ENCODE measurements at regions not wholly inside any gene's neighbourhood (a gene's known extent, or its start where the extent isn't known, plus 50 kb on each side); places are given as distances from the start of the nearest gene placed in this dataset.

GRCh38 chr4:63529581-63530337, 879.5 kb downstream of the TECRL start:
- peak; percentile 45 for DNase-seq
- H3K36me3 ChIP-seq (ENCODE audit: control insufficient read depth, insufficient read depth, low read length), result no peaks in the 10 kb centered on the region
- no peaks in the 10 kb centered on the region for H3K27me3 ChIP-seq (ENCODE audit: control insufficient read depth, insufficient read depth, low read length)
- no peak overlapping the region for H3K27ac ChIP-seq (ENCODE audit: low read length)
- WGBS (ENCODE audit: insufficient coverage), result no CpG with 5 or more reads among the region's 7 CpGs
- H3K4me3 ChIP-seq (ENCODE audit: low read length), result no peak overlapping the region
- H3K4me1 ChIP-seq (ENCODE audit: control insufficient read depth, insufficient read depth, low read length), result no peaks in the 10 kb centered on the region
- H3K9me3 ChIP-seq (replicated peaks; ENCODE audit: control insufficient read depth, low read depth, low read length), result no peaks in the 10 kb centered on the region

DNA sequence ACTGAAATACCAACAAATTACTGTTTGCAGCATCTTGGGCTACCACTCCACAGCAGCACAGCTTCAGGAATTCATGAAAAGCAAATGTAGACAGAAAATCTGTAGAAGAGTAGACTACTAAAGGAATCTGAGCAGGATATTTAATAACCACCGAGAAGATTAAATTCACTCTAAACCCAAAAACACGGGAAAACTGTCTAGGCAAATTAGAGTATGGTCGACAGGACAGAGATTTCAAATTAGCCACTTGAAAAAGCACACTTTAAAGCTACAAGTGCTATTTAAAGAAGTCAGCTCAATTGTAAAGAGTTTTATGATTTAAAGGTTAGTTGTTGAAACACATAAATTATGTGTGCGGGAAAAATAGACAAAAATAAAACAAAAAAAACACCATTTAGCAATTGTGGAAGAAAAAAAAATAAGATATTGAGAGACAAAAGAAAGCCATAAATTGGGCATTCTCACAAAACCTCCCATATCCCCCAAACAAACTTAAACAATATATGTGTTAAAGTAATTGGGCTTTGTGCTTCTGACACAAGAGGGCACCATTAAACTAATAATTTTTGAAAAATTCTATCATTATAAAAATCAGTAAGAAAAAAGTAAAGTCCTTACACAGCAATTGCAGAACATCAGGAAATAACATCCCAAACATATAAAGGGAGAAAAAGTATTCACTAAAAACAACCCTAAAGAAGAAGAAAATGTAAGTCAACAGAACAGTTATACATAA, 880.8 kb downstream of the TECRL start:
- no peak overlapping the region for H3K4me3 ChIP-seq (ENCODE audit: low read length)
- no peaks in the 10 kb centered on the region for H3K4me1 ChIP-seq (ENCODE audit: control insufficient read depth, insufficient read depth, low read length)
- H3K9me3 ChIP-seq (replicated peaks; ENCODE audit: control insufficient read depth, low read depth, low read length), result no peaks in the 10 kb centered on the region
- H3K27ac ChIP-seq (ENCODE audit: low read length), result no peak overlapping the region
- WGBS (ENCODE audit: insufficient coverage), result no CpG with 5 or more reads among the region's 4 CpGs
- peak; percentile 36 for DNase-seq
- no peaks in the 10 kb centered on the region for H3K27me3 ChIP-seq (ENCODE audit: control insufficient read depth, insufficient read depth, low read length)
- H3K36me3 ChIP-seq (ENCODE audit: control insufficient read depth, insufficient read depth, low read length), result no peaks in the 10 kb centered on the region

GRCh38 chr4:63526251-63526650, 883.0 kb downstream of the TECRL start:
- Histone ChIP-seq H3K9me3 (replicated peaks; ENCODE audit: control insufficient read depth, low read depth, low read length) (peaks cover 3% of the 10 kb centered on the region), H3K4me1 (ENCODE audit: control insufficient read depth, insufficient read depth, low read length) (no peaks in the 10 kb centered on the region), H3K27me3 (ENCODE audit: control insufficient read depth, insufficient read depth, low read length) (no peaks in the 10 kb centered on the region), H3K4me3 (ENCODE audit: low read length) (no peak overlapping the region), H3K36me3 (ENCODE audit: control insufficient read depth, insufficient read depth, low read length) (no peaks in the 10 kb centered on the region), H3K27ac (ENCODE audit: low read length) (no peak overlapping the region)
- DNase-seq, result no peak
- 100% methylated on average over 1 of the region's 1 CpG for WGBS (ENCODE audit: insufficient coverage)

GRCh38 chr4:63524764-63525163, 884.5 kb downstream of the TECRL start:
- no peak overlapping the region for H3K4me3 ChIP-seq (ENCODE audit: low read length)
- H3K36me3 ChIP-seq (ENCODE audit: control insufficient read depth, insufficient read depth, low read length), result no peaks in the 10 kb centered on the region
- WGBS (ENCODE audit: insufficient coverage), result no CpG with 5 or more reads among the region's 1 CpG
- no peak overlapping the region for H3K27ac ChIP-seq (ENCODE audit: low read length)
- no peak for DNase-seq
- H3K9me3 ChIP-seq (replicated peaks; ENCODE audit: control insufficient read depth, low read depth, low read length), result peaks cover 6% of the 10 kb centered on the region
- H3K4me1 ChIP-seq (ENCODE audit: control insufficient read depth, insufficient read depth, low read length), result no peaks in the 10 kb centered on the region
- H3K27me3 ChIP-seq (ENCODE audit: control insufficient read depth, insufficient read depth, low read length), result no peaks in the 10 kb centered on the region

- Histone ChIP-seq H3K9me3 (replicated peaks; ENCODE audit: control insufficient read depth, low read depth, low read length) (peaks cover 3% of the 10 kb centered on the region), H3K4me3 (ENCODE audit: low read length) (no peak overlapping the region), H3K36me3 (ENCODE audit: control insufficient read depth, insufficient read depth, low read length) (no peaks in the 10 kb centered on the region), H3K27me3 (ENCODE audit: control insufficient read depth, insufficient read depth, low read length) (no peaks in the 10 kb centered on the region), H3K4me1 (ENCODE audit: control insufficient read depth, insufficient read depth, low read length) (no peaks in the 10 kb centered on the region), H3K27ac (ENCODE audit: low read length) (no peak overlapping the region)
- 78% methylated on average over 1 of the region's 2 CpGs for WGBS (ENCODE audit: insufficient coverage)
- no peak for DNase-seq
These were observed 903.4 kb downstream of the TECRL start for GRCh38 chr4:63505714-63506460.

GRCh38 chr4:63493265-63493664, 916.0 kb downstream of the TECRL start:
- Histone ChIP-seq H3K4me1 (ENCODE audit: control insufficient read depth, insufficient read depth, low read length) (no peaks in the 10 kb centered on the region), H3K36me3 (ENCODE audit: control insufficient read depth, insufficient read depth, low read length) (no peaks in the 10 kb centered on the region), H3K27ac (ENCODE audit: low read length) (no peak overlapping the region), H3K4me3 (ENCODE audit: low read length) (no peak overlapping the region), H3K9me3 (replicated peaks; ENCODE audit: control insufficient read depth, low read depth, low read length) (no peaks in the 10 kb centered on the region), H3K27me3 (ENCODE audit: control insufficient read depth, insufficient read depth, low read length) (no peaks in the 10 kb centered on the region)
- no peak for DNase-seq

- H3K4me1 ChIP-seq (ENCODE audit: control insufficient read depth, insufficient read depth, low read length), result no peaks in the 10 kb centered on the region
- H3K4me3 ChIP-seq (ENCODE audit: low read length), result no peak overlapping the region
- H3K27ac ChIP-seq (ENCODE audit: low read length), result no peak overlapping the region
- no peak for DNase-seq
- no peaks in the 10 kb centered on the region for H3K9me3 ChIP-seq (replicated peaks; ENCODE audit: control insufficient read depth, low read depth, low read length)
- H3K36me3 ChIP-seq (ENCODE audit: control insufficient read depth, insufficient read depth, low read length), result no peaks in the 10 kb centered on the region
- H3K27me3 ChIP-seq (ENCODE audit: control insufficient read depth, insufficient read depth, low read length), result no peaks in the 10 kb centered on the region
These were observed 916.7 kb downstream of the TECRL start for GRCh38 chr4:63492515-63492914.

DNA sequence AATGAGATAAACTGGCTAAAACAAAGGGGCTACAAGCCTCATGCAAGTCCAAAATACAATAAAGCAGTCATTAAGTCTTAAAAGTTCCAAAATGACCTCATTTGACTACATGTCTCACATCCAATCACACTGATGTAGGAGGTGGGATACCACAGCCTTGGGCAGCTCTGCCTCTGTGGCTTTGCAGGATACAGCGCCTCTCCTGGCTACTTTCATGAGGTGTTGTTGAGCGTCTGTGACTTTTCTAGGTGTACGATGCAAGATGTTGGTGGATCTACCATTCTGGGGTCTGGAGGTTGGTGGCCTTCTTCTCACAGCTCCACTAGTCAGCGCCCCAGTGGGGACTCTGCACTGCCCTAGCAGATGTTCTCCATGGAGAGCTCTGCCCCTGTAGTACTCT, 944.9 kb downstream of the TECRL start:
- Histone ChIP-seq H3K4me1 (ENCODE audit: control insufficient read depth, insufficient read depth, low read length) (no peaks in the 10 kb centered on the region), H3K27me3 (ENCODE audit: control insufficient read depth, insufficient read depth, low read length) (no peaks in the 10 kb centered on the region), H3K27ac (ENCODE audit: low read length) (no peak overlapping the region), H3K4me3 (ENCODE audit: low read length) (no peak overlapping the region), H3K36me3 (ENCODE audit: control insufficient read depth, insufficient read depth, low read length) (no peaks in the 10 kb centered on the region), H3K9me3 (replicated peaks; ENCODE audit: control insufficient read depth, low read depth, low read length) (peaks cover 5% of the 10 kb centered on the region)
- DNase-seq, result no peak
- 50% methylated on average over 1 of the region's 4 CpGs for WGBS (ENCODE audit: insufficient coverage)

DNA sequence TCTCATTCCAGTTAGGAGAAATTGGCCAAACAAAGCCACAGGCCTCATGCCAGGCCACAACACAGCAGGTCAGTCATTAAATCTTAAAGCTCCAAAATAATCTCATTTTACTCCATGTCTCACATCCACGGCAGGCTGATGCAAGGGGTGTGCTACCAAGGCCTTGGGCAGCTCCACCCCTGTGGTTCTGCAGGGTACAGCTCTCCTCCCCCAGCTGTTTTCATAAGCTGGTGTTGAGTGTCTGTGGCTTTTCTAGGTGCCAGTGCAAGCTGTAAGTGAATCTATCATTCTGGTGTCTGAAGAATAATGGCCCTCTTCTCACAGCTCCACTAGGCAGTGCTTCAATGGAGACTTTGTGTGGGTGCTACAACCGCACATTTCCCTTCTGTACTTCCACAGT, 949.2 kb downstream of the TECRL start:
- H3K4me1 ChIP-seq (ENCODE audit: control insufficient read depth, insufficient read depth, low read length), result no peaks in the 10 kb centered on the region
- H3K9me3 ChIP-seq (replicated peaks; ENCODE audit: control insufficient read depth, low read depth, low read length), result peaks cover 5% of the 10 kb centered on the region
- WGBS (ENCODE audit: insufficient coverage), result 88% methylated on average over 1 of the region's 2 CpGs
- DNase-seq, result no peak
- no peak overlapping the region for H3K27ac ChIP-seq (ENCODE audit: low read length)
- H3K4me3 ChIP-seq (ENCODE audit: low read length), result no peak overlapping the region
- no peaks in the 10 kb centered on the region for H3K36me3 ChIP-seq (ENCODE audit: control insufficient read depth, insufficient read depth, low read length)
- H3K27me3 ChIP-seq (ENCODE audit: control insufficient read depth, insufficient read depth, low read length), result no peaks in the 10 kb centered on the region

DNA sequence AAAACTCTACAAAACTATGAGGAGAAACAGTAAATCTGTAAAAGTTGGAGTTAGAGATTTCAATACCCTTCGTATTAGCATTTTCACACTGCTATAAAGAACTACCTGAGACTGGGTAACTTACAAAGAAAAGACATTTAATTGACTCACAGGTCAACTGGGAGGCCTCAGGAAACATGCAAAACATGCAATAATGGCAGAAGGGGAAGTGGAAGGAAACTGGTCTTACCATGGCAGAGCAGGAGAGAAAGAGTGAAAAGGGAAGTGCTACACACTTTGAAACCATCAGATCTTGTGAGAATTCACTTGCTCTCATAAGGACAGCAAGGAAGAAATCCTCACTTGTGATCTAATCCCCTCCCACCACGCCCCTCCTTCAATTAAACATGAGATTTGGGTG, 949.9 kb downstream of the TECRL start:
- WGBS (ENCODE audit: insufficient coverage), result no CpG with 5 or more reads among the region's 2 CpGs
- no peaks in the 10 kb centered on the region for H3K4me1 ChIP-seq (ENCODE audit: control insufficient read depth, insufficient read depth, low read length)
- H3K27ac ChIP-seq (ENCODE audit: low read length), result no peak overlapping the region
- no peaks in the 10 kb centered on the region for H3K36me3 ChIP-seq (ENCODE audit: control insufficient read depth, insufficient read depth, low read length)
- H3K9me3 ChIP-seq (replicated peaks; ENCODE audit: control insufficient read depth, low read depth, low read length), result no peaks in the 10 kb centered on the region
- DNase-seq, result no peak
- no peaks in the 10 kb centered on the region for H3K27me3 ChIP-seq (ENCODE audit: control insufficient read depth, insufficient read depth, low read length)
- H3K4me3 ChIP-seq (ENCODE audit: low read length), result no peak overlapping the region

All from muscle of leg (tissue), 3 donors.